HG03558 (cell line): ENCODE measurements at regions not wholly inside any gene's neighbourhood (a gene's known extent, or its start where the extent isn't known, plus 50 kb on each side); places are given as distances from the start of the nearest gene placed in this dataset.

Experiments used
- ATAC-seq: cut with Tn5 transposase; IDR thresholded peaks from one replicate; pipeline ENCODE4 v1.9.1; 2021; ENCODE audit warnings: moderate number of reproducible peaks; ENCODE audit not compliant: unreplicated experiment; ENCODE audit errors: extremely low read depth

GRCh38 chr9:108683245-108683644 is 172.5 kb downstream of the ACTL7B start:
- ATAC-seq = no peak

GRCh38 chr9:108681851-108682590 is 173.8 kb downstream of the ACTL7B start:
- ATAC-seq = no peak

DNA sequence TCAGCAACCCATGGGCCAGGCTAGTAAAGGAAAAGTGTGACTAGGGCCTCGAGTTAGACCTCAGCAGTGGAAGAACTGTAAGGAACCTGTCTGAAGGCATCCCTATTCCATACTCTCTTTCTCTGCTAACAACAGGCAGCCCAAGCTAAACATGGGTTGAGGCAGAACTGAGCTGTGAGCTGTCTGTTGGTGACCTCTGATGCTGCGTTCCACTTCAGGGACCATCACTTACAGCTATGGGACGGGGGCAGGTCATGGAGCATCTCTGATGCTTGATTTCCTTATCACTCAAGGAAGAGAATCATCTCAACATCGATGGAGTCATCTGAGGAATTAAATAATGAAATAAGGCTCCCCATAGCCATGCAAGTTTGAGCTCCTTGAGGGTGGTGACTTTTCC is 174.8 kb downstream of the ACTL7B start:
- ATAC-seq = no peak

DNA sequence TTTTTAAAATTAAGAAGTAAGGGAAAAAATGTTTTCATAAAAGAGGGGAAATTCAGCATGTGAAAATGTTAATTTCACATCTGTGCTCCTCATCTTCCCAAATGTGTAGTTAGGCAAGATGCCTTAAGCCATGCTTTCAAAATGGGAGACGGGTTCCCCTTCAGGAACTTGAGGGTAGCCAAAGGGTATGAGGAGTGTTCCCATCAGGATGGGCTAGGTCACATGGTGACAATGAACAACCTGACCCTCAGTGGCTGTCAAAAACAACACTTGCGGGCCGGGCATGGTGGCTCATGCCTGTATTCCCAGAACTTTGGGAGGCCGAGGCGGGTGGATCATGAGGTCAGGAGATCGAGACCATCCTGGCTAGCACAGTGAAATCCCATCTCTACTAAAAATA is 178.0 kb downstream of the ACTL7B start:
- ATAC-seq = no peak

DNA sequence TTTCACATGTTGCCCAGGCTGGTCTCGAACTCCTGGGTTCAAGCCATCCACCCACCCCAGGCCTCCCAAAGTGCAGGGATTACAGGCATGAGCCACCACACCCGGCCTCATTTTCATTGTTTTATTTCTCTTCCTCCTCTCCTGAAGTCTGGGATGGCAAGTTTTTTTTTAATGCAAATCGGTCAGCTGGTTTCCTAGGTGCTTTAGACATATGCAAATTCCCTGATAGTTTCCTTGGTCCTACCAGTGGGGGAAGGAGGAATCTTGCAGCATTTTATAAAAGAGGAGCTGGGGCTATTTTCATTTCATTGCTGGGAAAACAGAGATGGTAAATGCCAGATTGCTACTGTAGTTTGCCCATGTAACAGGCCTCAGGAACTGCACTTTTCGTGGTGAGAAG is 179.4 kb downstream of the ACTL7B start:
- no peak for ATAC-seq

DNA sequence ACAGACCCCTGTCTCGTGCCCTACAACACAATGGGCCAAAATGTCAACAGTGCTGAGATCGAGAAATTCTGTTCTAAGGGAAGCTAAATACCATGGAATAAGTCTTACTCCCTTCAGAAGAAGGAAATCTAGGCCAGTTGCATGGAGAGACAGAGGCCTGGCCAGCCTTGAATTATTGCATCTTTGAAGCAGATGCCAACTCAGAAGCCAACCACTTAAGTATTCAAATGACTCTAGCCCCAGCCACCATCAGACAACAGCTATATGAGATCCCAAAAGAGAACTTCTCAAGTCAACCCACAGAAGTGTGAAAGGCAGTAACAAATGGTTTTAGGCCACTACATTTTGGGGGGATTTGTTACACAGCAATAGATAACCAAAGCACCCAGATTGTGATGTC is 180.1 kb downstream of the ACTL7B start:
- no peak for ATAC-seq

- ATAC-seq = no peak
Measured at GRCh38 chr9:108674766-108675530, 180.8 kb downstream of the ACTL7B start.

DNA sequence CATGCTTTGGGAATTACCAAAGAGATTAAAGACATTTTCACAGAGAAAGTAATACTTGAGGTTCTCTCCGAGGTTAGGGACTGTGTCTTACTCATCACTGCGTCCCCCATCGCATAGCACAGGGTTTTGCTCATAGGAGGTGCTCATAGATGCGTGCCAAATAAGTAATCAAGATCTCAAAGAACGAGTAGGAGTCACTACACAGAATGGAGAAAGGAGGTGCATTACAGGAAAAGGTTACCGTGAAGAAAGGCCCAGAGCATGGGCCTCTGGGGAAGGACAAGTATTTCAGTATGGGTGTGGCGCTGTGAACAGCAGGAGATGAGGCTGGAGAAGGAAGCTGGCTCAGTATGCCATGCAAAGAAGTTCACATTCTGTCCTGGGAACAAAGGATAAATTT is 182.4 kb downstream of the ACTL7B start:
- no peak for ATAC-seq

- ATAC-seq = no peak
Measured at GRCh38 chr9:108672475-108673190, 183.2 kb downstream of the ACTL7B start.

DNA sequence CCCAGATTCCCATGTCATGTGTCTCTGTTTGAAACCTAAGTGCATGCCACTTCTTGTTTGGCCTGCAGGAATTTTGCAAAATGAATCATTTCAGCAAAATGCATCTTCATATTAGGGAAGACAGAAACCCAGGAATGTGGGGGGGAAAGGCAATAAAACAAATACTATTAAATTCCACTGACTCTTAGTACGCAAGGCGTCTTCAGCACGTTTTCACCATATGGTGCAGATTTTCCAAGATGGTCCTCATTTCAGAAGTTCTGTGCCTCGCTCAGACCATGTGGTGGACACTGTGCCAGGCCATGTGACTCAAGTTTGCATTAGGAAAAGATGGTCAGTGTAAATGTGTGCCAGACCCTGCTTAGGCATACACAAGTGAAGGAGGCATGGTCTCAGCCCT is 184.0 kb downstream of the ACTL7B start:
- ATAC-seq = no peak

GRCh38 chr9:108671176-108671575 is 184.6 kb downstream of the ACTL7B start:
- no peak for ATAC-seq

- ATAC-seq = no peak
Measured at GRCh38 chr9:108668938-108669335, 186.8 kb downstream of the ACTL7B start.

GRCh38 chr9:108668191-108668937 is 187.4 kb downstream of the ACTL7B start:
- no peak for ATAC-seq

DNA sequence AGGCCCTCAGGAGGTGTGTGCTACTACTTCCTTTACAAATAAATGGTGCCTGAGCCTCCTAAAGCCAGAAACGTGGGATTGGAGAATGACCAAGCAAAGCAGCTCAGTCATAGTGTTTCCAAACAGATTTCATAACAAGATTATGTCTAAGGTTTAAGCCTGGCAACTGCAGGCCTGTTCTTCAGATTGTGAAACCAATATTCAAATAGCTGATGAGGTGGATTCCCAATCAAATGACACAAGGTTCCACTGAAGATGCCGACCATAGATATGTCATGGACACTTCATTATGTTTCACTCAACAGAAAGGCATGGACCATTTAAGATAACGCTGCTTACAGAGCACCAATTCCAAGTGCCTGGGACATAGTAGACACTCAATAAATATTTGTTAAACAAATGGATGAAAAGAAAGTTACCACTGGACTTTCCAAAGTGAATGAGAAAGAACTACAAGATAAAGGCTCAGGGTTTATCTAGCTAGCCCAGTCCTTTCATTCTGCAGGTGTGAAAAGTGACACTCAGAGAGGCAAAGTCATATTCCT is 189.5 kb downstream of the ACTL7B start:
- no peak for ATAC-seq

DNA sequence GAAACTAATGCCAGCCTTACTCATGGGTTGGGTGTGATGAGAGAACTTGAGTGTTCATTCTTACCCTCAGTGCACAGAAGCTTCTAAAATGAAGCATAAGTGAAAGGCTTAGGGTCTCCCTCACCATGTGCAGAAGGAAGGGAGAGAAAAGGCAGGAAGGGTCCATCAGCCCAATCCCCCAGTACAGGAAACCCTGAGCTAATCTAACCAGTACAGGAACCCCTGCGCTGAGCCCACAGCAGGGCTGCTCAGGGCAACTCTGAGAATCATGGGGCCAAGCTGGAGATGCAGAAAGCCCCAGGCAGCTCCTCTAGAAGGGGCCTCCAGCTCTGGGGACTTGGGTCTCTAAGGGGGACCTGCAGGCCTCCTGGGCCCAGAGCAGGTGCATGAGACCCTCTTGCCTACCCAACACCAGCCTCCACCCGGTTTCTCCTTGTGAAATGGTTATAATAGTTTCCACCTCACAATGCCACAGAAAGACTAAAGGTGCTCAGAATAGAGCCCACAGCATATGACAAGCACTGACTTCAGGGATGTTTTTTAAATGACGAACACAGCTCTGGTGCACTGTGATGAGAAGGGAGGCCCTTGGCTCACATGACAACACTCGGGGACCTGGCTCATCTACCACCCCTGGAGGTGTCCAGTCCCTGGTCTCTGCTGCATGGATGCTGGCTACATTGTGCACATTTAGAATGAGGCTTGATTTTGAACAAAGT is 190.1 kb downstream of the ACTL7B start:
- no peak for ATAC-seq

DNA sequence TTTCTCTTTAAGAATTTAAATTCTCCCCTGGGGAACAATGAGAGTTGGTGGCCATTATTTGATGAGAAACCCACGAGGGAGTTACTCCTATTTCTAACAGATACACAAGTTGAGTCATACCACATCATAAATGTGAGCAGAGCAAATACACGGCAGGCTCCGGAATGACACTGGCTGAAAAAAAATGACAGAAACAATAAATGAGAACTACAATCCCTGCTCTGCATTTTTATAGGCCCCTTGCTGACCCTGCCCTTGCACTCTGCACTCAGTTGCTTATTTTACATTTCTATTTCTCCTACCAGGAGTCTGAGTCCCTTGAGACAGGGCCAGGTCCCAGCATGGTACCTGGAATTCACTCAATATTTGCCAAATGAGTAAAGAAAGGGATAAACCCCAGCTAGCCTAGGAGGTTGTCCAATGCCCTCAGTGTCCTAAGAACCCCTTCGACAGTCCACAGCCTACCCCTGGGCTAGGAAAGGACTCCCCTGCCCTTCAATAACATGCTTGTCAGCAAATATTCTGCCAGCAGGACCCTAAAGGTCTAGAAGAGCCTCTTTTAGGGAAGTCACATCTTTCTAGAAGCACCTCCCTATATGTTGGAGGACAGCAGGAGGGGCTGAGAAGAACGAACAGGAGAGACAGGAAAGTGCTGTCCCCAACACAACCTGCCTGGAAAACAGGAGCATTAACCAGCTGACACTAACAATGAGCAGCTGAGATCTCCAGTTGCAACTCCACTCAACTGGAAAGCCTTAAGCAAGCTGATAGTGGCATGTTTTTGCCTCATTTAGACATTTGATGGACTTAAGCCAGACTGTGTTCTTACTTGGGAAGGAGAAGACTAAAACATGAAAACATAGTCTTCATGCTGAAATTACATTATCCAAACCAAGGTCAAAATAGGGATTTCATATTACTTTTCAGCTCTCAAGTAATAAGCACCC is 191.2 kb downstream of the ACTL7B start:
- no peak for ATAC-seq

- no peak for ATAC-seq
Measured at GRCh38 chr9:108663422-108663821, 192.4 kb downstream of the ACTL7B start.

DNA sequence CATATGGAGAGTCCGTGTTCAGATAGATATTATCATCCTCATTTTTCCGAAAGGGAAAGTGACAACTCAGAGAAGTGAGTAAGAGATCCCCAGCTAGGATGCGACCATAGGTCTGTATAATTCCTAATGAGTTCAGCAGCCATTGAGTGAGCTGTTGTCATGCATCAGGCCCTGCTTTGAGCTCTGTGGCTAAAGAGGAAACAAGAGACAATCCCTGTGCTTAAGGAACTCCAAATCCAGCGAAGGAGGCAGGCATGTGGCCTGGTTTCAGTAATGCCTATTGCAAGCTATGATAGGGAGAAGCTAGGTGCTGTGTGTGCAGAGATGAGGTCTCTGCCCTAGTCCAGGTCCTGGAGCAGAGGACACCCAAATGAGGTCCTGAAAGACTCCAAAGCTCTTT is 192.8 kb downstream of the ACTL7B start:
- ATAC-seq = no peak
